ENCODE measurements at regions not wholly inside any gene's neighbourhood (a gene's known extent, or its start where the extent isn't known, plus 50 kb on each side); places are given as distances from the start of the nearest gene placed in this dataset.

DNA sequence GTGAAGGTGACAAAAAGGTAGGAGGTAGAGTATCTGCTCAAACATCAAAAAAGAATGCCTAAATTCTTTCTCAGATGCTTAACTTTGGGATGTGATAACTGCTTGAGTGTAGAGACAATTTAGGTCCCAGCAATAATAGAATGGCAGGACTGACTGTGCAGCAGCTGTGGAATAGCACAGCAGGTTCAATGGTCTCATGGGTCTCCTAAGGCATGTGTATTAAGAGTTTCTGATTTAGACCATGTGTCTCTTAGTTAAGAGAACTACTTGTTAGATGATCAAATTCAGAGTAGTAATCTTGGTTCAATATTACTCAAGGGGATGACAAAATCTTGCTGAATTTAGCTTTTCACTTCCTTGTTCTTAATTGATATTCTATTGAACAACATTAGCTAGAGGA is 72.0 kb downstream of the ALX1 start:
- DNase-seq (ENCODE audit: low read depth in 2 of 2), result no peak

DNA sequence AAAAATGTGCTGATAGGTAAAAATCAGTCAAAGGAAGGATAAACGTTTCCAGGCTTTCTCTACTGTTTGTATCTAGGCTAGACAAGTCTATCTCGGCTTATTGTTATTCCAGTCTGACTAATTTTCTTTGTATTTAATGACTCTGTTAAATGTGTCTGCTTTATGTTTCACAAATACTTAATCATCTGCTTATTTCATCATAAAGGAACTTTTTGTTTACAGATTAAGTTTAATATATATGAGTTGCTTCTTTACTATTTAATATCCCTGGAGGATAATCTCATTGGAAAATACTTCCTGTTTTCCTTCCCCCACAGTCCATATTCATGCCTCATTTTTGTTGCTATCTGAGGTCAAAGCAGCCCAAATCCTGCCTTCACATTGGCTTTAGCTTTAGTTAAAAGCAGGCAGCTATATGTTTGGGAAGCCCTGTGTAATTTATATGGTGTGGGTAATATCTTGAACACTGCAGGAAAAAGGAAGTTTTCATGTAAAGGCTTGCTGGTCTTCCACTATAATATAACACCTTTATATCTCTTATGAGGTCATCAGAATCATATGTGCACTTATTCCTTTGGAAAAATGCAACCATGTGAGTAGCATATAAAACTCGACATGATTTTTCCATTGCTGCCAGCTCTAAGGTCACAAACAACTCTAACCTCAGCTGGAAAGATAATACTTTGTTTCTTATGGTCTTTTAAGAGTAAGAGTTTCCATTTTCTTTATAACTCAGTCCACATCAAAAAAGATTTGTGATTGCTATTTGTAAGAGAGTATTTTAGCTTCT is 76.8 kb downstream of the ALX1 start:
- no peak for DNase-seq (ENCODE audit: low read depth in 2 of 2)

GRCh38 chr12:85357609-85358008 is 77.6 kb downstream of the ALX1 start:
- no peak for DNase-seq (ENCODE audit: low read depth in 2 of 2)

- DNase-seq (ENCODE audit: low read depth in 2 of 2), result no peak
These were observed 78.7 kb downstream of the ALX1 start for GRCh38 chr12:85358715-85359114.

DNA sequence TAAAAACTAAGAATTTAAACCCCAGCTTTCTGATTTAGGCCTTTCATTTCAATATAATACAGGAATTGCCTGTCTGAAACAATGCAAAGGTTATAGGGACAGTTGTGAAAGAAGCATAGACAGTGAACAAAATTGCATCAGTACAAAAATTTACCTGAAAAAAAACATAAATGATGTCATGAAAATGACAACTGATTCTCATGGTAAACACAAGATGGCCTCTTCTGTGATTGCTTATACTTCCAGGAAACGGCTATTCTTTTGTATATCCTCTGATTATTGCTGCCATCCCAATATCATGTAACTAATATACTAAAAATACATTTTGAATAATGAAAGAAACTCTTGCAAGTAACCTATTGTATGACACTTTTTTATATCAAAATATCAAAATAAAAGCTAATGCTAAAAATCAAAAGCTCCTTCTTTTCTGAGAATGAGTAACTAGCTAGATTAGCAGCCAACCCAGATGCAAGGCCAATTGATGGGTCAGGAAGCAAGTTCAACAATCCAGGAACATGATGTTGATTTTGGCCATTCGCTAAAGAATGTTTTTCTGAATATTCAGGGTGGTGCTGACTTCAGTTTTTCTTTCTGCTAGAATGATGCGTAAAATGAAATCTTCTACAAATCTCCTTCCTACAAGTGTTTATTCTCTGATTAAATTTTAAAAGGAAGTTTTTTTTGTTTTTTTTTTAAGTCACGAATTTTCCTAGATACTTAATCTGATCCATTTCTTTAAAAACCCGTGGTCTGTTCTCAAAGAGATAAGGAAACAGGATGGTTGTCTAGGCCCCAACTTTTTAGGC is 83.6 kb downstream of the ALX1 start:
- no peak for DNase-seq (ENCODE audit: low read depth in 2 of 2)

- no peak for DNase-seq (ENCODE audit: low read depth in 2 of 2)
These were observed 87.9 kb downstream of the ALX1 start for GRCh38 chr12:85367936-85368335.

DNA sequence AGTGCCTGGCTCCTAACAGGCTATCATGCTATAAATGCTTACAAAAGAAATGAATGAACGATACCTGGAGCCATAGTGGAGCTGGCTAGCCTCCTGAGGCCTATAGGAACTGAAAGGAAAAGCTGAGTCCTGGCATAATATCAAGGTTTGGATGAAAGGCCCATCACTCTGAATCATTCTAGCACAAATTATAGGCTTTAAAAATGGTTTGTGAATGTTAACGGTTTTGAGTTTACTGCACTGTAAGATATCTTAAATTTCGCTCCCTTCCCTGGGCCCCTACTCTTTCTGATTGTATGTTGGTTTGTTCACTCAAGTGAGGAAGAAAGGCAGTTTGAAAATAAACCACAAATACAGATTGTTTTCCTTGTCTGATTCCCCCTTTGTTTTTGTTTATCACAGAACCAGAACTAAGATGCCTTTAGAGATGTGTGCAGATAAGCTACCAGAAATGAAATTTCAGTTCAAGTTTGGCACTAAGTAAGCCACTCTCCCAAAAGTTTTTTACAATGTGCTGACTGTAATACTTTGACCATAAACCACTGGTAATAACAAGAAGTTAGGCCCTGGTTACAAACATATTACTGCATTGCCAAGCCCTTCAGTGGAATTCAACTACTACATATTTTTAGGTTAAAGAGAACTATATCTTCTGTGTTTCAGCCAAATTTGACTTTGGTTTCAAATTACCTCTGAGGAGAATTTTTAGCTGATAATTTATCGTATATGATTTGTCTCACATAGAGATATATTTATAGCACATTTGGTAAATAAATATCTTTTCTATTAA is 89.5 kb downstream of the ALX1 start:
- DNase-seq (ENCODE audit: low read depth in 2 of 2), result no peak

GRCh38 chr12:85373045-85373444 is 93.0 kb downstream of the ALX1 start:
- no peak for DNase-seq (ENCODE audit: low read depth in 2 of 2)

DNA sequence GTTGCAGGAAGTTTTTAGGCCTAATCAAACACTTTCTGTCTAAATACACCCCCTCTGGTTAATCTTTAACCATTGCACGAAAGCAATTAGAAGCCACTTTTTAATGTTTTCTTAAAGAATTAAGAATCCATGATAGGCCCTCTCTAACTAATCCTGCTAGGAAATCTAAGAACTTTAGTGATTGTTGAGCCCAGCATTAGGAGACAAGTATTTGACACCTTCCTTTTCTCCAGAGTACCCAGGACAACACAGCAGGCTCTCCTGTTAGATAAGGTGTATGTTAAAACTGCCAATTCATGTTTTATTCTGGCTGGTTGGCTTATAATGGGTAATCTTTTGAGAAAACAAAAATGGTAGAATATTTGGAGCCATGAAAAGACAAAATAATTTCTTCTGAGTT is 95.0 kb downstream of the ALX1 start:
- no peak for DNase-seq (ENCODE audit: low read depth in 2 of 2)

DNA sequence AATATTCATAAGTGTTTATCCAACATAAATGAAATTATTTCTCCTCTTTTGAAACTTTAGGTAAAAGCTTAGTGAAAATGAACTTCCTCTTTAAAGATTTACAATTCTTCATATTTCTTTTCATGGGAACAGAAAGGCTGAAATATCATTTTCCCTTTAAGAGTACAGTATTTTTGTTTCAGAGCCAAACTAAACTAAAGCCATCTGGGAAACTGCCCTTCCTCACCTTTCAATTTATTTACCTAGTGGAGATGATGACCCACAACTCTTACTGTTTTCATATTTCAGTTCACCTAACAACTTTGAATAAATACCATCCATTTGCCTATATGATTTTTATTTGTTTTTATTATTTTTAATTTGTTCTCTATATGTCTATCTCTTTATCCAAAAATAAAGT is 105.4 kb downstream of the ALX1 start:
- DNase-seq (ENCODE audit: low read depth in 2 of 2), result no peak

DNA sequence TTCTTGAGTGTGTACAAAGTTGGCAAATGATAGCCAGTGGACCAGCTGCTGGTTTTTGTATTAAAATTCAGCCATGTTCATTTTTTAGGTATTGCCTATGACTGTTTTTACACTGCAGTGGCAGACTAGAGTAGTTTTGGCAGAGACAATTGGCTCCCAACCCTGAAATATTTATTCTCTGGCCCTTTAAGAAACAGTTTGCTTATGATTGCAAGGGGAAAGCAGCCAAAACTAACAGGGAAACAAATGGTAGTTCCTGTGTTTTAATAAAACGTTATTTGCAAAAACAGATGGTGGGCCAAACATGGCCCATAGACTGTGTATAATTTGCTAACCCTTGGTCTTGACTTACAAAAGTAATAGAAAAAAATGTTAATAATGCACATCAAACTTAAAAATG is 110.2 kb downstream of the ALX1 start:
- no peak for DNase-seq (ENCODE audit: low read depth in 2 of 2)

DNA sequence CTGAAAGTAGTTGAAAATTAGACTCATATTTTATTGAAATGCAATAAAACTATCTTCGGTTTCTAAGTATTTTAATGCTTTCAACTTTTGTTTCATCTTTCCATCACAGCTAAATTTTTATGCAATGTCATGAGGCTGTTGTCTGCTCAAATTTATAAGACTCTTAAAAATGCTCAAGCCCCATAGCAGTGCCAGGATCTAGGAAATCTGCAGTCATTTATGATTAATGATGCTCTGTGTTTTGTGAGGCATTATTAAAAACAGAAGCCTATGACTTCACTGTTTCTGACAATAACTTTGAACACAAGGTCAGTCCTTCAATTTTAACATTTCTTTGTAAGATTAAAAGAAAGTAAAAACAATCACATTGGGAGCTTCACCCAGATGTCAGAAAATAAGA is 112.5 kb downstream of the ALX1 start:
- no peak for DNase-seq (ENCODE audit: low read depth in 2 of 2)

- no peak for DNase-seq (ENCODE audit: low read depth in 2 of 2)
These were observed 113.6 kb downstream of the ALX1 start for GRCh38 chr12:85393606-85394005.

DNA sequence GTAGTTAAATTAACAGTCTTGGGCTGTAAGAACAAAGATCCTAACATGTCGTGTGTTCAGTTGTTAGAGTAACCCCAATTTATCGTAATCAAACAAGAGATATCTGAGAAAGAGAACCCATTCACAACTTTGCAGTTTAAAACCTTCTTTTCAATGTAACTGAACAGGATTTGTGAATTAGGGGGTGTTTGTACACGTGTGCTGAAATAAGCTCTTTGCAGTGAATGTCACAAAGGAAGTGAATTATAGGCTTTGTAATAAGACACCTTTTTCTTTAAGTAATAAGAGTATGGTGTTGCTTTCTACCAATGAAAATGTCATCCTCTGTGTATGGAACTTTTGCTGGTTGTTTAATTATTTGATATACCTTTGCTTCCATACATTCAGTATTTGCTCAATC is 114.0 kb downstream of the ALX1 start:
- DNase-seq (ENCODE audit: low read depth in 2 of 2), result no peak

DNA sequence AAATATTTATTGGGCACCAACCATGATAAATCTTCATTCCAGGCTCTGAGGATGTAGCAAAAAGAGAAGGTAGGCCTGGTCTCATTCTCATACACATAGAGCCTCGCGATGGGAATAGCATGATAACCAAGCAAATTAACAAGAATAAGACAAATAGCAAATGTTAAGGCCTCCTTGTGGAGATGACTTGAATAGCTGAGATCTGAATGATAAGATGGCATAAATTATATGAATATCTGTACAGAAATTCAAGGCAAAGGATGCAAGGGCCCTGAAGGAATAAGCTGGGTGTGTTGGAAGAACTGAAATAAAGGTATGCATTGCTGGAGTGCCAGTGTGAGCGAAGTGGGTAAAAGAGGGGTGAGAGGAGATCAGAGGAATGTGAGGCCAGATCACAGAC is 114.8 kb downstream of the ALX1 start:
- DNase-seq (ENCODE audit: low read depth in 2 of 2), result no peak

DNA sequence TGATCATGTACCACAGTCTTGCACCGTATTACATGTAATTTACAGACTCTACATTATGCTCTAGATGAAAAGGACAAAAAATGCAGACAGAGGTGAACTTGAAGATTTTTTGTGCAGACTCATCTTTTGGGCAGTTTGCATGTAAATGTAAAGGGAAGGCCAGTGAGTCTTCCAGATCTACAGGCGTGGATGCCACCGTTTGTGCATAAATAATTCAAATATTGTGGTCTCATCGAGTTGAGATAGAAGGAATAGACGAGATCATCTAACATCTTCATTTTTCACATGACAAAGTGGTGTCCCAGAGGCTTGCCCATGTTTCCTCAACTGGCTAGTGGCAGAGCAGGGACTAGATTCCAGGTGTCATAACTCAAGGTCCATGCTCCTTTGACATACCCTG is 125.2 kb downstream of the ALX1 start:
- DNase-seq (ENCODE audit: low read depth in 2 of 2), result no peak

- DNase-seq (ENCODE audit: low read depth in 2 of 2), result no peak
These were observed 125.9 kb downstream of the ALX1 start for GRCh38 chr12:85405781-85406522.

- no peak for DNase-seq (ENCODE audit: low read depth in 2 of 2)
These were observed 133.2 kb downstream of the ALX1 start for GRCh38 chr12:85413266-85413665.

DNA sequence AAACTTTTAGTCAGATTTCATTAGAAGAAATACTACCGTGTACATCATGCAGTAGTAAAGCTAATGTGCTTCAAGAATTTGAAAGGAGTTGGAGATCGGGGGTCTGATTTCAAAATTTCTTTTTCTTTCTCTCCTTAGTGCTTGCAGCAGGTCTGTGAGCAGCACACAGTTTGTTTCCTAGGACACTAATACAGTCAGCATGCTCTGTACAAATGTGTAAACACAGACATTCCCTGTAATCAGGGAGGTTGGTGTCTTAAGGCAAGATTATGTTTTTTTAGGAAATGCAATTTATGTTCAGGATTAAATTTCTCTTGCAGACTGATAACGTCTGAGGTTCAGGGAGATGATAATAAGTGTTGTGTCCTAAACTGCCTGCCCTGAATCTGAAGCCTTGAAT is 142.7 kb downstream of the ALX1 start:
- no peak for DNase-seq (ENCODE audit: low read depth in 2 of 2)

- DNase-seq (ENCODE audit: low read depth in 2 of 2), result no peak
These were observed 143.9 kb downstream of the ALX1 start for GRCh38 chr12:85423947-85424346.

- peak in 1 of 2 donors; percentile 3 for DNase-seq (ENCODE audit: low read depth in 2 of 2)
These were observed 144.7 kb downstream of the ALX1 start for GRCh38 chr12:85424581-85425348.

All from stimulated activated CD4-positive, alpha-beta T cell treated with anti-CD3 and anti-CD28 coated beads, Interleukin-4, amount 100 ng/mL, for 48 hours (primary cell).